GM18868 (cell line): ENCODE measurements at regions not wholly inside any gene's neighbourhood (a gene's known extent, or its start where the extent isn't known, plus 50 kb on each side); places are given as distances from the start of the nearest gene placed in this dataset.

Experiments
- ATAC-seq: cut with Tn5 transposase; IDR thresholded peaks from one replicate; pipeline ENCODE4 v1.9.1; 2021; ENCODE audit warnings: mild to moderate bottlenecking, moderate library complexity; ENCODE audit not compliant: unreplicated experiment

GRCh38 chr12:105740369-105740768 is 398.4 kb downstream of the NUAK1 start:
- ATAC-seq: no peak

GRCh38 chr12:105740970-105741725 is 397.6 kb downstream of the NUAK1 start:
- no peak for ATAC-seq

DNA sequence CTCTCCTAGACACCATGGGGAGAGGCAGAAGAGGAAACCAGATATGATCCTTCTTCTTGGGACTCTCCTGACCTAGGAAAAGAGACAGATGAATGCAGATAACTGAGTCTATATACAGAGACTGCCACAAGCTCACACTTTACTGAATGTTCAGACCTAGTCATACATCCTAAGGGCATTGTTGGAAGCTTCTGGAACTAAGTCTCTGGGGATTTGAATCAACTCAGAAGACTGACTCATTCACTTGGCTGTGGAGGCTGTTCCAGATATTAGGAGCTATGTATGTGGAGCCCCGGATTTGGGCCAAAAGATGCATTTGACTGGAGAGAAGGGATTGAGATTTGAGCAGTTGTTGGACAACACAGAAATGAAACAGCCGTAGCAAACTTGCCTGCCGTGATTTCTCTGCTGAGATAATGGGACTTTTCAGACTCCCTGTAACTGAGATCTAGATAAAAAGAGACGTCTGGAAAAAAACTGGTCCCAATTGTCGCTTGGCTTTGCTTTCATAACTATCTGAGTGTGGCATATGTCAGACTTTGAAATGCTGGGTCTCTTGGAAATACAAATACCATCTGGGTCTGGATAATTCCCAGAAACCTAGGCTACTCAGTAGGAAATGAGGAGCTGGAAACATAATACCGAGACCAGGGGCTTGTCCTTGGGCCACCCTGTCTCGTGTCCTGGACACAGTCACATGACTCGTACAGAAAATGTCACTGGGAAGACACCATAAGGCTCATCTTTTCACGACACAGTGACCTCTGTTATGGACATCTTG is 396.8 kb downstream of the NUAK1 start:
- ATAC-seq: no peak

GRCh38 chr12:105742567-105742874 is 396.2 kb downstream of the NUAK1 start:
- ATAC-seq: no peak

GRCh38 chr12:105744371-105745058 is 394.2 kb downstream of the NUAK1 start:
- ATAC-seq: no peak

DNA sequence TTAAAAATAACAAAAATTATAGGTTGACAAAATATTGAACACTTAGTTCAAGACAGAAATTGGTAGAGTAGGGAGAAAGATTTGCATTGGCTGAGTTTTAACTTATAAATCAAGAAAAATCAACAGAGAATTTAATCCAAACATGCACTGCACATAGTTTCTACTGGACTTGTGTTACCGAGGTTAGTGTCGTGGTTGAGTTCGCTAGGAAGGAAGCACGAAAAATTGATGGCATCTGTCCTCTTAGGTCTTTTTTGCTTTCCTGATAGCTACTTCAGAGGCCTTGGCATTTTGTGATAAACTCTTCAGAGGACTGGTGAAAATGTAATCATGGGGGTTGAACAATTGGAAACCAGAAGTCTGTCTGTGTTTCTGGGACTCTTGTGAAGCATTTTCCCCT is 392.9 kb downstream of the NUAK1 start:
- ATAC-seq: no peak

DNA sequence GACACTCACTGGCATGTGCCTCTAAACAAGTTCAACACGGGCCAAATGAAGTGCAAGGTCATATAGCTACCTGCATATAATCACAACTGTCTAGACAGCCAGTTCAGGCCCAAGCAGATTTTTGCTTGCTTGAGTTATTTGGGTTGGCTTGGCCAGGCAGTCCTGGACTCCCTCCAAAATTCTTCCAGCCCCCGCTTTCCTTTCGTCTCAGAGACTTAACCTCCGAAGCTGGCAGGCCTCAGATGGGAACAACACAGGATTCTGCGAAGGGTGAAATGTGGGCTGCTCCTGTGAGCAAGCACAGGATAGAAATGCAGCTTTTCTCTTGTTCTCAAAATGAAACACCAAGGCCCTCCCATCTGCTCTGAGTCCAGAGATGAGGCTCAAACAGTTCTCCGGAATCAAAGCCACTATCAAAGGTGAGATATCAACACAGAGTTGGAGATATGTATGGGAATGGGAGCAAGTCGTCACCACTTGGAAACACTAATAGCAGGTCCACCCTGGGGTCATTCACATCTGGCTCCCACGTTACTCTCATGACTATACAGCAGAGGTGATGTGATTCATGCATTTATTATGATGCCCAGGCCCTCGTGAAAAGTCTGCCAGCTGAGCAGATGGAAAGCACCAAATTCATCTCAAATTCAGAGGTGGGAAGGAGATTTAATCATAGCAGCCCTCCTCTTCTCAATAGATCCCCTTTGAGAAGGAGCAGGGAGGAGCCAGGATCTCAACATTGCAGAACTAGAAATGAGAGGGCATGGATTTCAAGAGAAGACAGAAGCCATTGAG is 389.8 kb downstream of the NUAK1 start:
- no peak for ATAC-seq

DNA sequence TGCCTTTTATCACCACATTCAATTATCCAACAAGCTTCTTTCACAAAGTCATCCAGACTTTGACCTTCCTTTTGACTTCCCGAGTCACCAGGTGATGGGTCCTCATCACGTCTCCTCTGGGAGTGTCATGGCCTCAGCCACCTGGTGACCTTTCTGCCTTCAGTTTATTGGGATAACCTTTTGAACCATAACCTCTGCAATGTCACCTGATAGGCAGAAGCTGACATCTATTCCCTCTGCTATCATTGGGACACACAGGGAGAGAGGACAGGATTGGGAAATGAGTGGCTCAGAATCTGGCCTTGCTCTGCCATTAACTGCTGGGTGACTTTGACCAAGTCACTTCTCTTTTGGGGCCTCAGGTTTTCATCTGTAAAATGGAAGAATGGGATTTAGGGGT is 388.7 kb downstream of the NUAK1 start:
- ATAC-seq: no peak

DNA sequence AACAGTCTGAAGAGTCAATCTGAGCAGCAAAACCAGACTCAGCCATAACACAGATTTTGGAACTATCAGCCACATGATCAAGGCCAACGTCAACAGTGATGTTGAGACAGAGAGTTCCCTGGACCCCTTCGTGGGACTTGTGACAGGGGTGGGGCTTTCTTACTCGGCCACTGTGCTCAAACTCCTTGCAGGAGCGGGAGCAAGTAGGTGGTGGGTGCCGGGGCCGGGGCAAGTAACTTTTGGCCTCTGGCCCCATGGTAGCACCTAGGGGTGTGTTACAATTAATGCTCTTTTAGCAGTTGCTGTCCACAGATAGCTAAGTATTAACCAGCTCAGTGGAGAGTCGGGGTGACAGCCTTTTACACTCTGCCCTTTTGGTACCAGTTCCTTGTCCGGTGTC is 384.4 kb downstream of the NUAK1 start:
- ATAC-seq: no peak

DNA sequence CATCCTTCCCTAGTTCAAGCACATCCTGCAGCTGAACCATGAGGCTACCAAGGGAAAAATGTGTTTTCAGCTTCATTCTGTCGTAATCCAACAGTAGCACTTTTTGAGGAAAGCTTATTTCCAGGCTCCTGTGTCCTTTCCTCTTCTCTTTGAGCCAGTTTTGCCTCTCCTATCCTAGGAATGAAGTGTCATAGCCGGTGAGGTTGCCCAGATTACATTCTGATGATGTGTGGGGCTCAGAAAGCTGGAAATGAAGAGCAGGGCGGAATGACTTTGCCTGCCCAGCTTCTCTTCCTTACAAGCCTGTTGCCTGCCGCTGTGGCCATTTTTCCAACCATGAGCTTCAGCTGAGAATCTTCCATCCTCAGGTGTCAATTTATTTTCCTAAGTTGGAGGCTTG is 381.8 kb downstream of the NUAK1 start:
- ATAC-seq: no peak

DNA sequence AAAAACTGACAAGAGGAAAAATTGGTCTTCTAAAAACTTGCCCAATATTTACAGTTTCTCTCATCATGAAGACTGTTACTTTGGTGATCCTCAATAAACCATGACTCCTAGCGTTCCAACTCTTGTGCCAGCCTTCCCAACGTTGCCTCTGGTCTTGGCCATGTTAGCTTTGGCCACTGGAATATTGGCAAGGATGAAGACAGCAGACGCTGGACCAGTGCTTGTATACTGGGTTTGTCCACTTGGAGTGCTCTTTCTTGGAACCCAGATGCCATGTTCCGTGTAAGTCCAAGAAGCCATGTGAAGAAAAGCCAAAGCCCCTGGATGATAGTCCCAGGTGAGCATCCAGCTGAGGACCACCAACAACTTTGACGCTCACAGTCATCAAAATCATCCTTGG is 379.6 kb downstream of the NUAK1 start:
- no peak for ATAC-seq

DNA sequence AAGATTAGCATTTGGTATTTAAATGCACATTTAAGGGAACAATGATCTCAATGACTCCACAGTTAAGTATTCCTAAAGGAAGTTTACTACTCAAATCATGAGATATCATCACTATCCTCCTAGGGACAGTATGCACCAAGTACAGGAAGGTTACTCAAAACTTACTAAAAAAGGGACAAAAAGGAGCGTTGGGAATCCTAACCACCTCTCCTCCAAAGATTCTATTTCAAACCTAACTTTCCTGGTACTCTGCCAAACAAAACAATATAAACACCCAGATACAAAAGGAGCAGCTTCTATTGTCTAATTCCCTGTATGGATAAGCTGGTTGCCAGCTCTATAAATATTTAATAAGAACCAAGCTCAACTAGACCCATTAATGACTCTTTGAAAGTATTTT is 377.7 kb downstream of the NUAK1 start:
- no peak for ATAC-seq

DNA sequence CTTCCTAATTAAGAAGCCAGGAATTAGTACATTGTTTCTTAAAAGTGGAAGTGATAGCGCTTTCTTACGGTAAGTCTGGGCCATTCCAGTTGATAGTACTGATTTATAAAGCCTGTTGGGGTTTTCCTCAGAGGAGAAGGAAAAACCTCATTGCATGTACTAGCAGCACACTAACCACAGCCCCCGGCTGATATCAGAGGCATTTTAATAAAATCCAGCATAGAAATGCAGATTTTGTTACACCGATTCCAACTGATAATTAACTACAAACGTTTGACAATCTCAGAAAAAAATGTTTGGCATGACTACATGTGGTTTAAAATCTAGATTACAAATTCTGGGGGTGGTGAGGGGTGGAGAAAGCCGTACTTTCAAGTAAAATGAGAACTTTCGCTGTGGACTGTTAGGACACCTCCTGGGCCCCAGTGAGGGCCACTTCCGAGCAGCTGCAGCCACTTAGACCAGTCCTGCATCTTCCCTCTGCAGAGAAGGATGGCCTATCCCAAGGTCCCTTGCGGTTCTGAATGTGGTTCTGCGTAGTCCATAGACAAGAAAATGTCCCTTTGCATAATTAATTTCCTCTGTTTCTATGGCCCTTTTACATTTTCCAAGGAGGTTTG is 374.4 kb downstream of the NUAK1 start:
- ATAC-seq: no peak

- peak; percentile 59 for ATAC-seq
Observed at GRCh38 chr12:105765053-105766014, 373.4 kb downstream of the NUAK1 start.

GRCh38 chr12:105766029-105766428 is 372.7 kb downstream of the NUAK1 start:
- no peak for ATAC-seq

GRCh38 chr12:105769486-105769885 is 369.3 kb downstream of the NUAK1 start:
- no peak for ATAC-seq

DNA sequence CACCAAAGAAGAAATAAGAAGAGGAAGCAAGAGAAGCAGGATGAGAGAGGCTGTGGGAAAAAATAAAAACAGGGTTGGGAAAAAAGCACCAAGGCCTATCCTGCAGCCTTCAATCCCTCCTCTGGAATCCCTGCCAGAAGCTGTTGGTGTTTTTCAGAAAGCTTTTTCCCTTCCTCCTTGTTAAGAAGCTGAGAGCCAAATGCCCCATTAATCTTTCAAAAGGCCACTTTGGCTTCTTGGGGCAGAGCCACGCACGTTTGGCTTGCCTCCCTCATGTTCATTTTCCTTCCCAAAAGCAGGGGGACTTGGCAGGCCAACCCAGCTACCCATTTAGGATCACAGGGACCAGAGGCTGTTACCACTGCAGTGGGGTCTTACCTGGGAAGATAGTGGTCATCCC is 365.3 kb downstream of the NUAK1 start:
- no peak for ATAC-seq

DNA sequence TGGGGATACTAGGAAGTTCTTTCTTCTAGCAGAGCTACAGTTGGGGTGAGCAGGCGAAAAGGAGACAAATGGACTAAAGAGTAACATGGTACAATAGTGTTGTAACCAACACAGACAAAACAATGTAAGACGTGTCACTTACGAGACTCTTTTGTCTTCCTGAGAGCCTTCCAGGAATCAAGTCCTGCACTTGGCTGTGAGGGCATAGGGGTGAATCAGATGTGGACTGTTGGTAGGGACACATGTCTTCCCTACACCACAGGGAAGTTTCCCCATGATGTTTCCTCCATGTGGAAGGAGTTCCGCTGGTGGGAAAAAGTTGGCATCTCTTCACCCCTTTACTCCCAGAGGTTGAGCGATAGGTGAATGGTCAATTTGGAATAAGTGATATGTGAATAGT is 364.7 kb downstream of the NUAK1 start:
- ATAC-seq: no peak

- ATAC-seq: no peak
Observed at GRCh38 chr12:105775343-105775742, 363.4 kb downstream of the NUAK1 start.
